Progenitor cell of endocrine pancreas (in vitro differentiated cells): ENCODE measurements at regions not wholly inside any gene's neighbourhood (a gene's known extent, or its start where the extent isn't known, plus 50 kb on each side); places are given as distances from the start of the nearest gene placed in this dataset.

Experiments
- DNase-seq: peaks from one replicate; pipeline ENCODE4 v3.0.0; 2021; ENCODE audit warnings: low spot score; ENCODE audit not compliant: unreplicated experiment
- H3K27ac Mint-ChIP-seq: 2 replicates; pipeline ENCODE4 v1.8.0; 2021; ENCODE audit warnings: mild to moderate bottlenecking, moderate library complexity, mixed read lengths
- H3K27me3 Mint-ChIP-seq: 2 replicates; pipeline ENCODE4 v1.8.0; 2021; ENCODE audit warnings: mixed read lengths
- H3K36me3 Mint-ChIP-seq: 2 replicates; pipeline ENCODE4 v1.8.0; 2022; ENCODE audit warnings: mixed read lengths; ENCODE audit not compliant: insufficient read depth
- H3K4me1 Mint-ChIP-seq: 2 replicates; pipeline ENCODE4 v1.8.0; 2021; ENCODE audit warnings: low read depth, mixed read lengths
- H3K4me3 Mint-ChIP-seq: 2 replicates; pipeline ENCODE4 v1.8.0; 2021; ENCODE audit warnings: low read depth, mild to moderate bottlenecking, moderate library complexity, mixed read lengths
- H3K9me3 Mint-ChIP-seq: 2 replicates; pipeline ENCODE4 v1.8.0; 2021; ENCODE audit warnings: low read depth, mixed read lengths
- CTCF ChIP-seq: fragments of 200-600 bp; sonication (generic); IDR thresholded peaks from one replicate; pipeline ENCODE4 v1.5.0; 2021; ENCODE audit warnings: antibody characterized with exemption, mild to moderate bottlenecking; ENCODE audit not compliant: unreplicated experiment

GRCh38 chr3:105174017-105174615 is 192.6 kb upstream of the ALCAM start:
- Mint-ChIP-seq H3K27ac (no peak overlapping the region), H3K9me3 (no peaks in the 10 kb centered on the region), H3K27me3 (no peaks in the 10 kb centered on the region)

GRCh38 chr3:105177576-105177975 is 189.1 kb upstream of the ALCAM start:
- TF ChIP-seq CTCF, result no peak
- H3K27me3 Mint-ChIP-seq, result no peaks in the 10 kb centered on the region
- H3K4me1 Mint-ChIP-seq, result no peaks in the 10 kb centered on the region
- H3K36me3 Mint-ChIP-seq, result no peaks in the 10 kb centered on the region
- H3K27ac Mint-ChIP-seq, result no peak overlapping the region
- no peak for DNase-seq
- H3K9me3 Mint-ChIP-seq, result no peaks in the 10 kb centered on the region
- no peak overlapping the region for H3K4me3 Mint-ChIP-seq

More at GRCh38 chr3:105174017-105174615, 192.6 kb upstream of the ALCAM start:
- no peak for TF ChIP-seq CTCF
- H3K4me3 Mint-ChIP-seq, result no peak overlapping the region
- DNase-seq, result no peak
- no peaks in the 10 kb centered on the region for H3K4me1 Mint-ChIP-seq
- H3K36me3 Mint-ChIP-seq, result no peaks in the 10 kb centered on the region

- H3K36me3 Mint-ChIP-seq, result no peaks in the 10 kb centered on the region
- H3K9me3 Mint-ChIP-seq, result peaks cover 10% of the 10 kb centered on the region
- no peak overlapping the region for H3K27ac Mint-ChIP-seq
- H3K27me3 Mint-ChIP-seq, result no peaks in the 10 kb centered on the region
- H3K4me3 Mint-ChIP-seq, result no peak overlapping the region
- no peaks in the 10 kb centered on the region for H3K4me1 Mint-ChIP-seq
- TF ChIP-seq CTCF, result no peak
- DNase-seq, result no peak
These were observed 179.4 kb upstream of the ALCAM start for GRCh38 chr3:105187344-105187743.

- H3K27me3 Mint-ChIP-seq, result no peaks in the 10 kb centered on the region
- H3K27ac Mint-ChIP-seq, result no peak overlapping the region
- no peak overlapping the region for H3K4me3 Mint-ChIP-seq
- no peaks in the 10 kb centered on the region for H3K36me3 Mint-ChIP-seq
- DNase-seq, result no peak
- no peak for TF ChIP-seq CTCF
- H3K9me3 Mint-ChIP-seq, result peaks cover 11% of the 10 kb centered on the region
- H3K4me1 Mint-ChIP-seq, result no peaks in the 10 kb centered on the region
These were observed 171.4 kb upstream of the ALCAM start for GRCh38 chr3:105195260-105195659.

GRCh38 chr3:105197863-105198262 is 168.8 kb upstream of the ALCAM start:
- Mint-ChIP-seq H3K27ac (no peak overlapping the region), H3K4me1 (no peaks in the 10 kb centered on the region), H3K9me3 (peaks cover 1% of the 10 kb centered on the region), H3K36me3 (no peaks in the 10 kb centered on the region), H3K4me3 (no peak overlapping the region), H3K27me3 (no peaks in the 10 kb centered on the region)
- DNase-seq, result no peak
- no peak for TF ChIP-seq CTCF
